ENCODE measurements at regions not wholly inside any gene's neighbourhood (a gene's known extent, or its start where the extent isn't known, plus 50 kb on each side); places are given as distances from the start of the nearest gene placed in this dataset.

DNA sequence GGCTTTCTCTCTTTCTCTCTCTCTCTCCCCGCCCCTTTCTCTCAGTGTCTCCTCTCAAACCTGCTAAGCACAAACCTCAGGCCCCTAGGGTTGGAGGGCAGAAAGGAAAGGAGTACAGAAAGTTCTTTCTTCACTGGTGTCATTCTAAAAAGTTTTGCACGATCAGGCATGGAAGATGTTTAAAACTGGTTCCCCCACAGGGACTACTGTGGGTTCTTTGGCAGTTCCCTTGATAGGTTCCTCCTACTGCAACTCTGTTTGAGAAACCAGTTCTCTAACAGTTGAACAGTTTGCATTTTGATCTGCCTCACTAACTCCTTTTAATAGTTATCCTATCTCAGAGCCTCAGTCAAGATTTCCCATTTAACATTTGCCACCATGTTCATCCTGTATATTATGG lies 82.9 kb downstream of the CDO1 start:
- no peak for TF ChIP-seq CTCF (conservative IDR thresholded peaks at IDR 0.05)
- H3K27ac ChIP-seq: no peak overlapping the region

DNA sequence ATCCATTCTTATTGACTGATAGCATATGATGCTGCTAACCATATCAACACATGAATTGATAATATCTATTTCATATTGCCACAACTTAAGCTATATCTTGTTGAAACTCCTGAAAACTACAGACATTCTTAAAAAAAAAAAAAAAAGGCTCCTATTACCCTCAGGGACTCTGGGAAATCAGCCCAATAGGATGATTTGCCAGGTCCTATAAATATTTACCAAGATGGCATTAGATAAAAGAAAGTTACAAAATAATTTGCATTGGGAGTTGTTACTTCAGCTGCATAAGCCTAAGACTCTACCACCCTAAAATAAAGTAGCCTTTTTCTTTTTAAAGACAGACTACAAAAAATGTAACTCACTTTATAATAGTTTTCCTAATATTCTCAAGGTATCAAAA lies 84.4 kb downstream of the CDO1 start:
- H3K27ac ChIP-seq: no peak overlapping the region
- no peak for TF ChIP-seq CTCF (conservative IDR thresholded peaks at IDR 0.05)

- no peak for TF ChIP-seq CTCF (conservative IDR thresholded peaks at IDR 0.05)
These were observed 90.9 kb downstream of the CDO1 start for GRCh38 chr5:115725522-115725921.

GRCh38 chr5:115723220-115723619 lies 93.2 kb downstream of the CDO1 start:
- TF ChIP-seq CTCF (conservative IDR thresholded peaks at IDR 0.05): no peak
- no peak overlapping the region for H3K27ac ChIP-seq

More at GRCh38 chr5:115725522-115725921, 90.9 kb downstream of the CDO1 start:
- no peak overlapping the region for H3K27ac ChIP-seq

GRCh38 chr5:115720888-115721287 lies 95.1 kb upstream of the TMED7 start:
- TF ChIP-seq CTCF (conservative IDR thresholded peaks at IDR 0.05): no peak
- no peak overlapping the region for H3K27ac ChIP-seq

DNA sequence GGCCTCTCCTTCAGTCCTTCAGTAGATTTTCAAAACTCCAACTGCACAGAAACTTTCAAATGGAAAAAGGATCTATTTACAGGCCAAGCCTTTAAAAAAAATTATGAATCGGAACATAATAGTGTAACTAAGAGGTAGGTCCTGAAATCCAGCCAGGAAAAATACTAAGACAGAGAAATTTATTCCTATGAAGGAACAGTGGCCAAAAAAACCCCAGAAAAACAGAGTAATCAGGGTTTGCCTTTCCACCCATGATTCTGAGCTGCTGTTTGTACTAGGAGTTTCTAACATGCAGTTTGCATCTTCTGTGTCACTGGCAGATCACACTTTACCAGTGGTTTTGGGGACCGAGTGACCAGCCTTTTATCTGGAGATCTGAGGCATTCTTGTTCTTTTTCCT lies 93.1 kb upstream of the TMED7 start:
- TF ChIP-seq CTCF (conservative IDR thresholded peaks at IDR 0.05): no peak
- H3K27ac ChIP-seq: no peak overlapping the region

DNA sequence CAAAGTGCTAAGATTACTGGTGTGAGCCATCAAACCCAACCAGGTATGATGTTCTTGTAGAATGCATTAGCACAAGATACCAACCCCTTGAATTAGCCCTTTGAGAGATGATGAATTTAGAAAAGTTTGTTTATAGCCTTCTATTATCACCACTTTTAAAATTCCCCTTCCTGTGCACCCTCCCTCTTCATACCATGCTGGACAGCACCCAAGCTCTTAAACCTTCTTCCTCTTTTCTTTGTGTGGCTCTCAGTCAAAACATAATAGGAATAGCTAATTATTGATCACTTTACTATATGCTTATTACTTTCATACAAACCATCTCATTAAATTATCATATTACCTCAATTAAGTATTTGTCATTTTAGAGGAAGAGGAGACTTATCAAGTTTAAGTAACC lies 87.6 kb upstream of the TMED7 start:
- no peak for TF ChIP-seq CTCF (conservative IDR thresholded peaks at IDR 0.05)

DNA sequence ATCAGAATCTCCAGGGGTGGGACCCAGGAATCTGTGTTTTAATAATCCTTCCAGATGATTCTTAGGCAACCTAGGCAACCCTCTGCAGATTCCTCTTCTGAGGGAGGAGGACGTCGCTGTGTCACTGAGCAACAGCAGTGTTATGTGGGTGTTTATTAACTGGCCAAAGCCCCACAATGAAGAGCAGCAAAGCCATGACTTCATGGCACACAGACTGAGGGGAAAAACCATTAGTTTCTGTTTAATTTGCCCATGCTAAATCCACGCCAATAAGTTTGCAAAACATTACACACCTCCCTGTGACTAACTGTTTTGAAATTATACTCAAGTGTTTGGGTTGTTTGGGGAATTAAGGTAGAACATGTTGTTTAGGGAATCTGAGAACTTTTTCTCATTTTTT lies 83.7 kb upstream of the TMED7 start:
- H3K27ac ChIP-seq: no peak overlapping the region
- TF ChIP-seq CTCF (conservative IDR thresholded peaks at IDR 0.05): no peak

More for the DNA sequence above, 87.6 kb upstream of the TMED7 start:
- H3K27ac ChIP-seq: no peak overlapping the region
